HT-29 (cell line): ENCODE measurements at regions not wholly inside any gene's neighbourhood (a gene's known extent, or its start where the extent isn't known, plus 50 kb on each side); places are given as distances from the start of the nearest gene placed in this dataset. TPM values are rescaled to one million over a fixed set of nuclear protein-coding genes. Genes with fewer than 3 reads are reported as not detected.

ENCODE experiments used
- DNase-seq: peaks from one replicate; pipeline ENCODE4 v3.0.0-alpha.2; 2015; ENCODE audit warnings: low spot score
- small RNA-seq: library from RNA; depleted of rRNA; stranded (forward); fragments of <200 nt; gene quantifications from one replicate; pipeline ENCODE3, GENCODE V24; 2014

DNA sequence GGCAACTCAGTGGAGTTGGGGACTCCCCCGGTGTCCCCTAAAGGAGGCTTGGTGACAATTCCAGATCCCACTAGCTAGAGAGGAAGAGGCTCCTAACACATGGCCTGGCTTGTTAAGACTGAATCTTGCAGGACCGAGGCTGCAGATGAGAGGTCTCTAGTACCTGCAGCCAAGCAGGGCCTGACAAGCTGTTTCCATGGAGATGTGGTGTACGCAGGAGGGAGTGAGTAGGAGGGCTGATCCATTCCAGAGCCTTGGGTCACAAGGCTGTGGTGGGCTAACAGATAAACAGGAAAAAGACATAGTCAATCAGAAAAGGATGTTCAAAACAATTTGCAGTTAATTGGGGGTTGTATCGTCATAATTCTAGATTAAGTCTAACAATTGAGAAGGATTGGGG is 77.3 kb upstream of the MKLN1 start:
- DNase-seq: no peak

GRCh38 chr7:131251371-131251770 is 76.3 kb upstream of the MKLN1 start:
- DNase-seq: no peak

- DNase-seq: no peak
Observed at GRCh38 chr7:131252976-131253375, 74.7 kb upstream of the MKLN1 start.

DNA sequence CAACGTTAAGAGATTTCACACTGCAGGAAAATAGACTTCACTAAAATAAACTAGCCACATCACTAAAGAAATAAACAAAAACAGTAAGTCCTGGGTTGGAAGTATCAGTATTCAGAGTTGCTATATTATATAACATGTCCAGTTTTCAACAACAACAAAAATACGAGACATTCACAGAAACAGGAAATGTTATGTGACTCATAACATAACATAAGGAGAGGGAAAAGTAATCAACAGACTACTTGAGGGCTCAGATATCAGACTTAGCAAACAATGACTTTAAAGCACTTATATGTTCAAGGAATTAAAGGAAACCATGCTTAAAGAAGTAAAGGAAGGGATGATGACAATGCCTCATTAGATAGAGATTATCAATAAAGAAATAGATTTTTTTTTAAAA is 73.5 kb upstream of the MKLN1 start:
- no peak for DNase-seq

DNA sequence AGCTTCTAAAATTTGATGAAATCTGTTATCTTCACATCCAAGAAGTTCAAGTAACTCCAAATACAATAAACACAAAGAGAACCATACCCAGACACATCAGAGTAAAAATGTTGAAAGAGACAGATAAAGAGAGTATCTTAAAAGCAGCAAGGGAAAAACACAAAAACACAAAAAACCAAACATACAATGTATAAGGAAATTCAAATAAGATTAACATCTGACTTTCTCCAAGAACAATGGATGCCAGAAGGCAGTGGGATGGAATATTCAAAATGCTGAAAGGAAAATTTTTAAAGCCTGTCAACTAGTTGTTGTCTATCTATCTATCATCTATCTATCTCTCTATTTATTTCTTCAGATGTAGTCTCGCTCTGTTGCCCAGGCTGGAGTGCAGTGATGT is 72.4 kb upstream of the MKLN1 start:
- no peak for DNase-seq

DNA sequence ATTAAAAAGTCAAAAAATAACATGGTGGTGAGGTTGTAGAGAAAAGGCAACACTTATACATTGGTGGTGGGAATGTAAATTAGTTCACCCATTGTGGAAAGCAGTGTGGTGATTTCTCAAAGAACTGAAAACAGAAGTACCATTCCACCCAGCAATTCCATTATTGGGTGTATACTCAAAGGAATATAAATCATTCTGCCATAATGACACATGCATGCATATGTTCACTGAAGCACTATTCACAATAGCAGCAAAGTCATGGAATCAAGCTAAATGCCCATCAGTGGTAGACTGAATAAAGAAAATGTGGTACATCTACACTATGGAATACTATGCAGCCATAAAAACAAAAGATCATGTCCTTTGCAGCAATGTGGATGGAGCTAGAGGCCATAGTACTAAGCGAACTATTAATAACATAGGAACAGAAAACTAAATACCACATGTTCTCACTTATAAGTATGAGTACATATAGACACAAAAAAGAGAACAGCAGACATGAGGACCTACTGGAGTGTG is 66.1 kb upstream of the MKLN1 start:
- no peak for DNase-seq

DNA sequence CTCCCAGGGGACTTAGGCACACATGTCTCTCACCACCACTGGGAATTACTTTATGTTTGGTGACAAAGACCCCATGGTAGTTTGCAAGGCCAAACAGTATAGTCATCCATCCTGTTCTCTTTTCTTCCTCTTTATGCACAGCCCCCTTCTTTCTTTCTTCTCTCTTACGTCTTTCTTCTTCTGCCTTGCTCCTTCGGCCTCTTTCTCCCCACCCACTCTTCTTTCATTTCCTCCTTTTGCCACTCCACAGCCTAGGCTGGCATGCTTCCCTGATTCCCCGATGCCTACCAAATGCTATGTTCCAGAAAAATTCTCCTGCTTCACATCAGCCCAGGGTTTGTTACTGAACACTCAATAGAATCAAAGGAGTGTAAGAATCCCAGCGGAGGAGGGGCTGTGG is 62.4 kb upstream of the MKLN1 start:
- DNase-seq: no peak

- no peak for DNase-seq
Observed at GRCh38 chr7:131267631-131268030, 60.0 kb upstream of the MKLN1 start.

- DNase-seq: no peak
Observed at GRCh38 chr7:131268906-131269305, 58.8 kb upstream of the MKLN1 start.

GRCh38 chr7:131272086-131272485 is 55.6 kb upstream of the MKLN1 start:
- no peak for DNase-seq

DNA sequence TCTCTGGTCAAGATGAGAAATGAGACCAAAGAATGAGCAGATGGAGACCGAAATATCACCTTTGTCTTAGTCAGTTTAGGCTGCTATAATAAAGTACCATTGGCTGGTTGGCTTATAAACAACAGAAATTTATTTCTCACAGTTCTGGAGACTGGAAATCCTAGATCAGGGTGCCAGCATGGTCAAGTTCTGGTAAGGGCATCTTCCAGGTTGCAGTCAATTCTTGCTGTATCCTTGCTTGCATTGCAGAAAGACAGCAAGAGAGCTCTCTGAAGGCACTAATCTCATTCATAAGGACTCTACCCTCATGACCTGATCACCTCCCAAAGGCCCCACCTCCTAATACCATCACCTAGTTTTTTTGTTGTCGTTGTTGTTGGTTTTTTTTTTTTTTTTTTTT is 52.7 kb upstream of the MKLN1 start:
- no peak for DNase-seq

DNA sequence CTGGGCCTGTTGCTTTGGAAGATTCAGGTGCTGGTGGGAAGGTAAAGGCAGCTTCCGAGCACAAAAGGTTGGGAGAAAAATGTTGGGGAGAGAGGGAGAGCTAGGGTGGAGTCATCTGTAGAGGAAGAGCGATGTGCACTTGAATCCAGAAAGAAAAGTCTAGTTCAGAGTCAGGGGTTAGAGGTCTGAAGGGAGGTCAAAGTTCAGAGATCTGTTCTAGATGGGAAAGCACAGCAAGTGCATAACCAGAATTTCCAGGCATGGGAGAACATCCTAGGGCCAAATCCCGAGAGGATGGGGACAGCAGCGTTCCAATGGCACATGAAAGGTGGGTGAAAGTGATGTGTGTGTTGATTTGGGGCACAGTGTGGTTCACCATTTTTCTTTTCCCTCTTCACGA is 51.5 kb upstream of the MKLN1 start:
- no peak for DNase-seq

DNA sequence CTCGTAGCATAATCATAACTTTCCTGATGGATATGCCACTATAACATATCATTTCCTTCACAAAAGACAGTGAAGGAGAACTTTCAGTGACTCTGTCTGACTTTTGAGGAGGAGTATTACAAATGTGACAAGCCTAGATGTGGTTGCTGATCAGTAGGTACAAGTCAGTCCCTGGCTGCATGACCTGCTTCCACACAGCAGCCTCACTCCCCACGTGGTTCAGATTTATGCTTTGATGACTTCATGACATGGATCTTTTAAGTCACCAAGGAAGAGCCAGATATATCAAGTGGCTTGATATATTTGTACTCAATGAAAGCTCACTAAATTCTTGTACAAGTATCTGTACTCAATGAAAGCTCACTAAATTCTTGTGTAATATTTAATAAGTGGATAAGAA is 50.9 kb upstream of the MKLN1 start:
- DNase-seq: no peak

Small RNA genes in the stretch of these regions (small RNA-seq; reads per million reads assigned to genes)
- gene AC016831.3 (not detected), gene RNU6-1010P (not detected)
